GM12878 (cell line): ENCODE measurements at regions not wholly inside any gene's neighbourhood (a gene's known extent, or its start where the extent isn't known, plus 50 kb on each side); places are given as distances from the start of the nearest gene placed in this dataset.

ENCODE experiments used
- ATAC-seq: fragments of 200-7000 bp; cut with Tn5 transposase; 3 replicates; pipeline ENCODE4 v1.9.1; 2020; ENCODE audit warnings: mild to moderate bottlenecking, moderate library complexity
- BruUV-seq: library from RNA; stranded (reverse); fragments of 400-500 nt; replicated peaks from 2 replicates; lab custom pipeline; 2021; lab: Mats Ljungman, UMichigan
- CTCF ChIA-PET: fragments of 300-600 bp; sonication (Branson Sonifier 250); formaldehyde crosslinking; extraction: SDS; loops from one replicate; lab custom pipeline; 2021; ENCODE audit warnings: inconsistent platforms; lab: Yijun Ruan, JAX
- POLR2A ChIA-PET: fragments of 350-600 bp; formaldehyde crosslinking; extraction: SDS; loops from one replicate; lab custom pipeline; 2021; ENCODE audit warnings: inconsistent platforms; lab: Charles Lee
- RAD21 ChIA-PET: fragments of 300-600 bp; sonication (Branson Sonifier 250); formaldehyde crosslinking; loops from one replicate; lab custom pipeline; 2023; ENCODE audit warnings: antibody characterized with exemption; ENCODE audit not compliant: unreplicated experiment; lab: Charles Lee
- SMC1A ChIA-PET: fragments of 300-600 bp; sonication (Branson Sonifier 250); formaldehyde crosslinking; loops from one replicate; lab custom pipeline; 2023; ENCODE audit not compliant: unreplicated experiment, uncharacterized antibody; lab: Charles Lee
- DNase-seq: peaks from one replicate; pipeline ENCODE4 v3.0.0-alpha.2; 2011; ENCODE audit warnings: low read depth, low spot score
- FAIRE-seq: peaks from 3 replicates; lab custom pipeline; 2011; peaks lifted over from hg19 to GRCh38; lab: Jason Lieb, UNC
- H2AFZ ChIP-seq: 2 replicates; pipeline ENCODE4 v1.6.0; 2011; ENCODE audit warnings: low read depth, low read length, control low read depth; ENCODE audit not compliant: control insufficient read depth
- H3K27ac ChIP-seq: 2 replicates; pipeline ENCODE4 v1.5.1; 2011; ENCODE audit warnings: control low read depth; ENCODE audit not compliant: control insufficient read depth, insufficient read depth
- H3K27me3 ChIP-seq, 2 experiments: replicated peaks in 1 of 2; 2 replicates each; pipeline versions ENCODE4 v1.6.0 to v1.6.1; 2011; ENCODE audit warnings: low read length in 1 of 2; ENCODE audit not compliant: control insufficient read depth in 2 of 2, insufficient read depth in 2 of 2
- H3K36me3 ChIP-seq, 2 experiments: 2 replicates each; pipeline ENCODE4 v1.5.1; 2011; ENCODE audit warnings: low read length in 1 of 2; ENCODE audit not compliant: control insufficient read depth in 2 of 2, insufficient read depth in 2 of 2
- H3K4me1 ChIP-seq: 2 replicates; pipeline ENCODE4 v1.6.1; 2011; ENCODE audit warnings: mild to moderate bottlenecking, low read length, moderate library complexity, mixed read lengths; ENCODE audit not compliant: control insufficient read depth, insufficient read depth
- H3K4me2 ChIP-seq: 2 replicates; pipeline ENCODE4 v1.6.0; 2011; ENCODE audit warnings: control low read depth; ENCODE audit not compliant: control insufficient read depth, insufficient read depth
- H3K4me3 ChIP-seq: fragments of 200-600 bp; sonication (generic); 2 replicates; pipeline ENCODE4 v1.5.1; 2016
- H3K79me2 ChIP-seq: 2 replicates; pipeline ENCODE4 v1.6.0; 2011; ENCODE audit warnings: low read length; ENCODE audit not compliant: control insufficient read depth, insufficient read depth
- H3K9ac ChIP-seq: 2 replicates; pipeline ENCODE4 v1.8.0; 2011; ENCODE audit warnings: low read length, control low read depth, mixed read lengths; ENCODE audit not compliant: control insufficient read depth, insufficient read depth
- H3K9me3 ChIP-seq: replicated peaks from 3 replicates; pipeline ENCODE4 v1.5.1; 2011; ENCODE audit warnings: mild to moderate bottlenecking, low read length; ENCODE audit not compliant: control insufficient read depth, insufficient read depth
- H4K20me1 ChIP-seq: 2 replicates; pipeline ENCODE4 v1.6.0; 2011; ENCODE audit not compliant: control insufficient read depth, insufficient read depth
- FOXM1 ChIP-seq: IDR thresholded peaks from 2 replicates; pipeline ENCODE4 v1.6.1; 2012; ENCODE audit warnings: low read depth, mild to moderate bottlenecking, inconsistent platforms, low read length, moderate library complexity
- NFXL1 ChIP-seq: fragments of 450-650 bp; IDR thresholded peaks from 2 replicates; pipeline ENCODE4 v1.6.1; 2017; ENCODE audit warnings: antibody characterized with exemption, mild to moderate bottlenecking, borderline replicate concordance
- RB1 ChIP-seq: fragments of 450-650 bp; formaldehyde crosslinking; IDR thresholded peaks from 2 replicates; pipeline ENCODE4 v1.6.1; 2017; ENCODE audit warnings: mild to moderate bottlenecking, borderline replicate concordance
- SIN3A ChIP-seq: IDR thresholded peaks from 2 replicates; pipeline ENCODE4 v1.6.1; 2012; ENCODE audit warnings: low read depth, low read length, improper control_type of control experiment
- WGBS: methylation state at CpG from one replicate; pipeline ENCODE4 v1.1.6; 2016; ENCODE audit warnings: low lambda C conversion rate; ENCODE audit not compliant: insufficient replicate concordance, insufficient coverage; ENCODE audit errors: missing lambda C conversion rate; 5-methylcytosine and 5-hydroxymethylcytosine counted together
- in situ Hi-C: fragments of 300-500 bp; cut with MboI; formaldehyde crosslinking; loops from 9 replicates; pipeline ENCODE4 v1.14.3; 2018; ENCODE audit warnings: mixed read lengths
- intact Hi-C: fragments of 100-400 bp; cut with micrococcal nuclease; formaldehyde crosslinking; loops from one replicate; pipeline ENCODE4 v1.14.2; 2022; ENCODE audit not compliant: unreplicated experiment
- TF ChIP-seq, protein P1 (sequence below): fragments of 450-650 bp; IDR thresholded peaks from 2 replicates; pipeline ENCODE4 v1.6.1; 2017; ENCODE audit warnings: borderline replicate concordance
- TF ChIP-seq, protein P2 (sequence below): fragments of 450-650 bp; formaldehyde crosslinking; IDR thresholded peaks from 2 replicates; pipeline ENCODE4 v1.4.0; 2020; ENCODE audit warnings: mild to moderate bottlenecking, moderate library complexity
- TF ChIP-seq, protein P3 (sequence below): fragments of 450-650 bp; IDR thresholded peaks from 2 replicates; pipeline ENCODE4 v1.6.1; 2016; ENCODE audit warnings: mild to moderate bottlenecking, moderate library complexity, borderline replicate concordance

DNA sequence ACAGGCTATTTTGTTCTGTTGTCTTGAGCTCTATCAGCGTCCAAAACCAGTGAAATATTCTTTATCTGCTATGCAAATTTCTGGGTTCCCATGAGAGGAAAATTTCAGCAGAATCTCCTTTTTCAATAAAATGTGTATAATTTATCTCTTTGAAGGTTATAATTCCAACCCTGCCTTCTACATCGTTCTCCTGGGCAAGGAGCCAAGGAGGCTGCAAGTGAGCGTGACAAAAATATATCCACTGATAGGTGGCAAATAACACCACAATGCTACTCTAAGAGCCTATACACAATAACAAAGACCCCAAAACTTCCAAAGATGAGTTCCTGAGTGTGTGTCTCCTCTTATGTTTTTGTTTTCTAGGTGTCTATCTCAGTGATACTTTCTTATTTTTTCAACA, 664.7 kb upstream of the SORCS1 start:
- intact Hi-C loops (no loop called here), in situ Hi-C loops (no loop called here)
- RAD21 ChIA-PET, result interaction anchor here (1.0 to 1.4 kb wide), 2 partner anchors 31 to 375 kb away, joined by 3 to 6 read pairs; no protein-coding TSS in a partner anchor

DNA sequence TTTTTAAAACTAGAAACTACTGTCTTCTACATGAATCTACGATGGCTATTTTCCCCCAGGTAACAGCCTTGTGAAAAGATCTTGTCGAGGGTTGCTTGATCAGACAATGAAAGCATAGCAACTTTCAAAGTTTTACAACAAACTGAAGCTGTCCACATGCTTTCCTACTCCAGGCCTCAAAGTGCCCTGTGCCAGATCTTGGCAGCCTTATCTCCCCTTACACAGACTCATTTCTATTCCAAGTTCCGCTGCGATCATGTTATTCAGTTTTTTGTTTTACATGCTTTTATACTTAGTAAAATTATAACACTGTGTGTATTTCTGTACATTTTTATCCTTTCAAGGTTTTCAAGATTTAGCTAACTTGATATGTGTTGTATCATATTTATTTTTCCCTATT, 661.7 kb upstream of the SORCS1 start:
- intact Hi-C loops, result no loop called here
- Histone ChIP-seq H3K27me3 (no peaks in the 10 kb centered on the region), H3K4me3 (no peak overlapping the region), H4K20me1 (no peaks in the 10 kb centered on the region), H3K79me2 (no peaks in the 10 kb centered on the region), H3K9ac (no peak overlapping the region), H3K36me3 (no peaks in the 10 kb centered on the region), H3K4me1 (no peaks in the 10 kb centered on the region), H2AFZ (no peak overlapping the region), H3K9me3 (no peaks in the 10 kb centered on the region), H3K27ac (no peak overlapping the region), H3K4me2 (no peak overlapping the region)
- ChIA-PET POLR2A (interaction anchor here (0.6 to 0.8 kb wide), 2 partner anchors 156 to 417 kb away, joined by 3 read pairs; no protein-coding TSS in a partner anchor), CTCF (interaction anchor here (0.8 to 1.2 kb wide), 2 partner anchors 11 to 378 kb away, joined by 3 to 4 read pairs; no protein-coding TSS in a partner anchor), RAD21 (interaction anchor here (0.7 kb wide), 1 partner anchor 417 kb away, joined by 3 read pairs; no protein-coding TSS in a partner anchor), SMC1A (interaction anchor here (0.6 to 1.2 kb wide), 3 partner anchors 13 to 1087 kb away, joined by 3 to 5 read pairs (median 3); no protein-coding TSS in a partner anchor)
- FAIRE-seq (no peak), DNase-seq (no peak), ATAC-seq (no peak)
- WGBS, result 65% methylated on average over 4 of the region's 4 CpGs
- in situ Hi-C loops, result no loop called here
- no TSS peak for BruUV-seq
- TF ChIP-seq, protein P1, sequence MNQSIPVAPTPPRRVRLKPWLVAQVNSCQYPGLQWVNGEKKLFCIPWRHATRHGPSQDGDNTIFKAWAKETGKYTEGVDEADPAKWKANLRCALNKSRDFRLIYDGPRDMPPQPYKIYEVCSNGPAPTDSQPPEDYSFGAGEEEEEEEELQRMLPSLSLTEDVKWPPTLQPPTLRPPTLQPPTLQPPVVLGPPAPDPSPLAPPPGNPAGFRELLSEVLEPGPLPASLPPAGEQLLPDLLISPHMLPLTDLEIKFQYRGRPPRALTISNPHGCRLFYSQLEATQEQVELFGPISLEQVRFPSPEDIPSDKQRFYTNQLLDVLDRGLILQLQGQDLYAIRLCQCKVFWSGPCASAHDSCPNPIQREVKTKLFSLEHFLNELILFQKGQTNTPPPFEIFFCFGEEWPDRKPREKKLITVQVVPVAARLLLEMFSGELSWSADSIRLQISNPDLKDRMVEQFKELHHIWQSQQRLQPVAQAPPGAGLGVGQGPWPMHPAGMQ, result no peak
- TF ChIP-seq RB1 (no peak), SIN3A (no peak), NFXL1 (no peak)
- TF ChIP-seq, protein P2, sequence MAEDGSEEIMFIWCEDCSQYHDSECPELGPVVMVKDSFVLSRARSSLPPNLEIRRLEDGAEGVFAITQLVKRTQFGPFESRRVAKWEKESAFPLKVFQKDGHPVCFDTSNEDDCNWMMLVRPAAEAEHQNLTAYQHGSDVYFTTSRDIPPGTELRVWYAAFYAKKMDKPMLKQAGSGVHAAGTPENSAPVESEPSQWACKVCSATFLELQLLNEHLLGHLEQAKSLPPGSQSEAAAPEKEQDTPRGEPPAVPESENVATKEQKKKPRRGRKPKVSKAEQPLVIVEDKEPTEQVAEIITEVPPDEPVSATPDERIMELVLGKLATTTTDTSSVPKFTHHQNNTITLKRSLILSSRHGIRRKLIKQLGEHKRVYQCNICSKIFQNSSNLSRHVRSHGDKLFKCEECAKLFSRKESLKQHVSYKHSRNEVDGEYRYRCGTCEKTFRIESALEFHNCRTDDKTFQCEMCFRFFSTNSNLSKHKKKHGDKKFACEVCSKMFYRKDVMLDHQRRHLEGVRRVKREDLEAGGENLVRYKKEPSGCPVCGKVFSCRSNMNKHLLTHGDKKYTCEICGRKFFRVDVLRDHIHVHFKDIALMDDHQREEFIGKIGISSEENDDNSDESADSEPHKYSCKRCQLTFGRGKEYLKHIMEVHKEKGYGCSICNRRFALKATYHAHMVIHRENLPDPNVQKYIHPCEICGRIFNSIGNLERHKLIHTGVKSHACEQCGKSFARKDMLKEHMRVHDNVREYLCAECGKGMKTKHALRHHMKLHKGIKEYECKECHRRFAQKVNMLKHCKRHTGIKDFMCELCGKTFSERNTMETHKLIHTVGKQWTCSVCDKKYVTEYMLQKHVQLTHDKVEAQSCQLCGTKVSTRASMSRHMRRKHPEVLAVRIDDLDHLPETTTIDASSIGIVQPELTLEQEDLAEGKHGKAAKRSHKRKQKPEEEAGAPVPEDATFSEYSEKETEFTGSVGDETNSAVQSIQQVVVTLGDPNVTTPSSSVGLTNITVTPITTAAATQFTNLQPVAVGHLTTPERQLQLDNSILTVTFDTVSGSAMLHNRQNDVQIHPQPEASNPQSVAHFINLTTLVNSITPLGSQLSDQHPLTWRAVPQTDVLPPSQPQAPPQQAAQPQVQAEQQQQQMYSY, result no peak
- TF ChIP-seq, protein P3, sequence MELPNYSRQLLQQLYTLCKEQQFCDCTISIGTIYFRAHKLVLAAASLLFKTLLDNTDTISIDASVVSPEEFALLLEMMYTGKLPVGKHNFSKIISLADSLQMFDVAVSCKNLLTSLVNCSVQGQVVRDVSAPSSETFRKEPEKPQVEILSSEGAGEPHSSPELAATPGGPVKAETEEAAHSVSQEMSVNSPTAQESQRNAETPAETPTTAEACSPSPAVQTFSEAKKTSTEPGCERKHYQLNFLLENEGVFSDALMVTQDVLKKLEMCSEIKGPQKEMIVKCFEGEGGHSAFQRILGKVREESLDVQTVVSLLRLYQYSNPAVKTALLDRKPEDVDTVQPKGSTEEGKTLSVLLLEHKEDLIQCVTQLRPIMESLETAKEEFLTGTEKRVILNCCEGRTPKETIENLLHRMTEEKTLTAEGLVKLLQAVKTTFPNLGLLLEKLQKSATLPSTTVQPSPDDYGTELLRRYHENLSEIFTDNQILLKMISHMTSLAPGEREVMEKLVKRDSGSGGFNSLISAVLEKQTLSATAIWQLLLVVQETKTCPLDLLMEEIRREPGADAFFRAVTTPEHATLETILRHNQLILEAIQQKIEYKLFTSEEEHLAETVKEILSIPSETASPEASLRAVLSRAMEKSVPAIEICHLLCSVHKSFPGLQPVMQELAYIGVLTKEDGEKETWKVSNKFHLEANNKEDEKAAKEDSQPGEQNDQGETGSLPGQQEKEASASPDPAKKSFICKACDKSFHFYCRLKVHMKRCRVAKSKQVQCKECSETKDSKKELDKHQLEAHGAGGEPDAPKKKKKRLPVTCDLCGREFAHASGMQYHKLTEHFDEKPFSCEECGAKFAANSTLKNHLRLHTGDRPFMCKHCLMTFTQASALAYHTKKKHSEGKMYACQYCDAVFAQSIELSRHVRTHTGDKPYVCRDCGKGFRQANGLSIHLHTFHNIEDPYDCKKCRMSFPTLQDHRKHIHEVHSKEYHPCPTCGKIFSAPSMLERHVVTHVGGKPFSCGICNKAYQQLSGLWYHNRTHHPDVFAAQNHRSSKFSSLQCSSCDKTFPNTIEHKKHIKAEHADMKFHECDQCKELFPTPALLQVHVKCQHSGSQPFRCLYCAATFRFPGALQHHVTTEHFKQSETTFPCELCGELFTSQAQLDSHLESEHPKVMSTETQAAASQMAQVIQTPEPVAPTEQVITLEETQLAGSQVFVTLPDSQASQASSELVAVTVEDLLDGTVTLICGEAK, result no peak

More for the DNA sequence above, 664.7 kb upstream of the SORCS1 start:
- Histone ChIP-seq H2AFZ (no peak overlapping the region), H4K20me1 (no peaks in the 10 kb centered on the region), H3K9me3 (no peaks in the 10 kb centered on the region), H3K4me1 (no peaks in the 10 kb centered on the region), H3K27ac (no peak overlapping the region), H3K4me3 (no peak overlapping the region), H3K4me2 (no peak overlapping the region), H3K36me3 (no peaks in the 10 kb centered on the region), H3K9ac (no peak overlapping the region), H3K79me2 (no peaks in the 10 kb centered on the region), H3K27me3 (no peaks in the 10 kb centered on the region)
- DNase-seq, result no peak
- no peak for FAIRE-seq
- ChIA-PET POLR2A (no interaction called here), CTCF (no interaction called here), SMC1A (interaction anchor here (0.9 to 1.1 kb wide), 2 partner anchors 13 to 38 kb away, joined by 3 to 4 read pairs; no protein-coding TSS in a partner anchor)
- no peak for TF ChIP-seq FOXM1
- 31% methylated on average over 3 of the region's 3 CpGs for WGBS
- BruUV-seq, result no TSS peak
- no peak for ATAC-seq
